ENCODE measurements at regions not wholly inside any gene's neighbourhood (a gene's known extent, or its start where the extent isn't known, plus 50 kb on each side); places are given as distances from the start of the nearest gene placed in this dataset.
A peak's percentile ranks its signal among the peaks of the same experiment; 100 is the strongest.
"Not testable (repeated sequence)": the region's sequence is repeated elsewhere in the genome, so short reads cannot be mapped to it uniquely, and the experiment has no call there.

- no peak for DNase-seq
Measured at GRCh38 chr4:73348185-73348584, 55.9 kb upstream of the ALB start.

- no peak for DNase-seq
Measured at GRCh38 chr4:73347497-73347896, 56.6 kb upstream of the ALB start.

- no peak for DNase-seq
Measured at GRCh38 chr4:73345399-73345975, 58.6 kb upstream of the ALB start.

GRCh38 chr4:73344106-73344505, 60.0 kb upstream of the ALB start:
- DNase-seq, result no peak

- no peak for DNase-seq
Measured at GRCh38 chr4:73343432-73343831, 60.7 kb upstream of the ALB start.

GRCh38 chr4:73341454-73341853, 62.6 kb upstream of the ALB start:
- peak; percentile 70 for DNase-seq

GRCh38 chr4:73340917-73341316, 63.2 kb upstream of the ALB start:
- no peak for DNase-seq

GRCh38 chr4:73335679-73336078, 68.4 kb upstream of the ALB start:
- DNase-seq, result peak; percentile 53

GRCh38 chr4:73332012-73332411, 72.1 kb upstream of the ALB start:
- not testable (repeated sequence) for DNase-seq

- no peak for DNase-seq
Measured at GRCh38 chr4:73329300-73329699, 70.7 kb upstream of the ANKRD17 start.

GRCh38 chr4:73325776-73326175, 67.2 kb upstream of the ANKRD17 start:
- DNase-seq, result not testable (repeated sequence)

GRCh38 chr4:73317092-73317491, 58.5 kb upstream of the ANKRD17 start:
- no peak for DNase-seq

GRCh38 chr4:73315091-73315490, 56.5 kb upstream of the ANKRD17 start:
- DNase-seq, result no peak

GRCh38 chr4:73312967-73313366, 54.4 kb upstream of the ANKRD17 start:
- DNase-seq, result no peak

GRCh38 chr4:73311428-73311827, 52.8 kb upstream of the ANKRD17 start:
- DNase-seq, result peak; percentile 46

GRCh38 chr4:73309211-73309610, 50.6 kb upstream of the ANKRD17 start:
- no peak for DNase-seq

Data from eye (tissue), 1 donor.